GM23338 (cell line): ENCODE measurements at regions not wholly inside any gene's neighbourhood (a gene's known extent, or its start where the extent isn't known, plus 50 kb on each side); places are given as distances from the start of the nearest gene placed in this dataset.

ENCODE experiments used
- ATAC-seq: fragments of 200-7000 bp; cut with Tn5 transposase; 3 replicates; pipeline ENCODE4 v1.9.1; 2020
- DNase-seq: peaks from one replicate; pipeline ENCODE4 v3.0.0-alpha.2; 2015; ENCODE audit warnings: low spot score
- H2AFZ ChIP-seq: fragments of 200-600 bp; sonication (generic); 2 replicates; pipeline ENCODE4 v1.8.0; 2016; ENCODE audit warnings: antibody characterized with exemption, mild to moderate bottlenecking, moderate library complexity
- H3F3A ChIP-seq: fragments of 200-600 bp; sonication (generic); replicated peaks from 2 replicates; pipeline ENCODE4 v1.8.0; 2017; ENCODE audit warnings: antibody characterized with exemption, mixed run types, low read depth
- H3K27ac ChIP-seq: fragments of 200-600 bp; sonication (generic); 2 replicates; pipeline ENCODE4 v1.6.1; 2016; ENCODE audit warnings: low read depth
- H3K27me3 ChIP-seq: fragments of 200-600 bp; sonication (generic); 2 replicates; pipeline ENCODE4 v1.8.0; 2016; ENCODE audit warnings: mild to moderate bottlenecking, mixed run types, moderate library complexity; ENCODE audit not compliant: insufficient read depth
- H3K36me3 ChIP-seq: fragments of 200-600 bp; sonication (generic); 2 replicates; pipeline ENCODE4 v1.8.0; 2016; ENCODE audit warnings: mild to moderate bottlenecking; ENCODE audit not compliant: insufficient read depth
- H3K4me1 ChIP-seq: fragments of 200-600 bp; sonication (generic); 2 replicates; pipeline ENCODE4 v1.8.0; 2016; ENCODE audit warnings: mild to moderate bottlenecking, moderate library complexity; ENCODE audit not compliant: insufficient read depth
- H3K4me2 ChIP-seq: fragments of 200-600 bp; sonication (generic); 2 replicates; pipeline ENCODE4 v1.7.1; 2017; ENCODE audit warnings: mixed run types
- H3K4me3 ChIP-seq: fragments of 200-600 bp; sonication (generic); 2 replicates; pipeline ENCODE4 v1.6.1; 2016; ENCODE audit warnings: mixed run types
- H3K79me2 ChIP-seq: fragments of 200-600 bp; sonication (generic); replicated peaks from 2 replicates; pipeline ENCODE4 v1.8.0; 2017; ENCODE audit warnings: mild to moderate bottlenecking; ENCODE audit not compliant: insufficient read depth
- H3K9me2 ChIP-seq: fragments of 200-600 bp; sonication (generic); 2 replicates; pipeline ENCODE4 v1.8.0; 2017; ENCODE audit not compliant: insufficient read depth
- H4K20me1 ChIP-seq: fragments of 200-600 bp; sonication (generic); replicated peaks from 2 replicates; pipeline ENCODE4 v1.8.0; 2017; ENCODE audit warnings: mild to moderate bottlenecking; ENCODE audit not compliant: insufficient read depth
- H3K27ac Mint-ChIP-seq: 2 replicates; pipeline ENCODE4 v1.8.0; 2020; ENCODE audit warnings: inconsistent platforms, mild to moderate bottlenecking, moderate library complexity, mixed read lengths
- H3K27me3 Mint-ChIP-seq: 3 replicates; pipeline ENCODE4 v1.8.0; 2022; ENCODE audit warnings: low read depth, mild to moderate bottlenecking, moderate library complexity, mixed read lengths, inconsistent platforms; ENCODE audit not compliant: insufficient read depth, poor library complexity
- H3K36me3 Mint-ChIP-seq: 3 replicates; pipeline ENCODE4 v1.8.0; 2021; ENCODE audit warnings: low read depth, mild to moderate bottlenecking, inconsistent platforms, moderate library complexity, mixed read lengths
- H3K4me1 Mint-ChIP-seq: 3 replicates; pipeline ENCODE4 v1.8.0; 2020; ENCODE audit warnings: mild to moderate bottlenecking, inconsistent platforms, mixed read lengths
- H3K4me3 Mint-ChIP-seq: 3 replicates; pipeline ENCODE4 v1.8.0; 2021; ENCODE audit warnings: moderate library complexity, mild to moderate bottlenecking, inconsistent platforms, mixed read lengths
- H3K9me3 Mint-ChIP-seq: 3 replicates; pipeline ENCODE4 v1.8.0; 2020; ENCODE audit warnings: moderate library complexity, mild to moderate bottlenecking, inconsistent platforms, mixed read lengths
- CREB1 ChIP-seq: fragments of 250-450 bp; sonication (Bioruptor Pico); IDR thresholded peaks from 2 replicates; pipeline ENCODE4 v1.5.0; 2020; ENCODE audit warnings: low read depth, mild to moderate bottlenecking, moderate library complexity
- EZH2 ChIP-seq: fragments of 200-600 bp; sonication (generic); IDR thresholded peaks from one replicate; pipeline ENCODE4 v1.8.0; 2017; ENCODE audit warnings: antibody characterized with exemption, mild to moderate bottlenecking, low read depth; ENCODE audit not compliant: unreplicated experiment
- EZH2phosphoT487 ChIP-seq: fragments of 200-600 bp; sonication (generic); IDR thresholded peaks from one replicate; pipeline ENCODE4 v1.8.1; 2018; ENCODE audit warnings: antibody characterized with exemption; ENCODE audit not compliant: unreplicated experiment
- JUNB ChIP-seq: IDR thresholded peaks from one replicate; pipeline ENCODE4 v1.6.1; 2016; ENCODE audit warnings: antibody characterized with exemption; ENCODE audit not compliant: unreplicated experiment
- NANOG ChIP-seq: IDR thresholded peaks from 2 replicates; pipeline ENCODE4 v1.6.1; 2016; ENCODE audit warnings: antibody characterized with exemption, borderline replicate concordance
- POLR2AphosphoS5 ChIP-seq: IDR thresholded peaks from 2 replicates; pipeline ENCODE4 v1.6.1; 2016; ENCODE audit warnings: antibody characterized with exemption, low read depth
- ZNF114 ChIP-seq: fragments of 250-450 bp; sonication (Bioruptor Pico); IDR thresholded peaks from 2 replicates; pipeline ENCODE4 v1.5.0; 2020; ENCODE audit warnings: mild to moderate bottlenecking, moderate library complexity
- ZNF331 ChIP-seq: fragments of 250-450 bp; sonication (Bioruptor Pico); IDR thresholded peaks from 2 replicates; pipeline ENCODE4 v1.5.0; 2020; ENCODE audit warnings: low read depth, mild to moderate bottlenecking, moderate library complexity
- TF ChIP-seq, protein P1 (sequence below): IDR thresholded peaks from one replicate; pipeline ENCODE4 v1.6.1; 2018; ENCODE audit warnings: antibody characterized with exemption; ENCODE audit not compliant: unreplicated experiment
- TF ChIP-seq, protein P2 (sequence below): fragments of 250-450 bp; sonication (Bioruptor Pico); IDR thresholded peaks from 2 replicates; pipeline ENCODE4 v1.5.0; 2020; ENCODE audit warnings: mild to moderate bottlenecking, moderate library complexity

DNA sequence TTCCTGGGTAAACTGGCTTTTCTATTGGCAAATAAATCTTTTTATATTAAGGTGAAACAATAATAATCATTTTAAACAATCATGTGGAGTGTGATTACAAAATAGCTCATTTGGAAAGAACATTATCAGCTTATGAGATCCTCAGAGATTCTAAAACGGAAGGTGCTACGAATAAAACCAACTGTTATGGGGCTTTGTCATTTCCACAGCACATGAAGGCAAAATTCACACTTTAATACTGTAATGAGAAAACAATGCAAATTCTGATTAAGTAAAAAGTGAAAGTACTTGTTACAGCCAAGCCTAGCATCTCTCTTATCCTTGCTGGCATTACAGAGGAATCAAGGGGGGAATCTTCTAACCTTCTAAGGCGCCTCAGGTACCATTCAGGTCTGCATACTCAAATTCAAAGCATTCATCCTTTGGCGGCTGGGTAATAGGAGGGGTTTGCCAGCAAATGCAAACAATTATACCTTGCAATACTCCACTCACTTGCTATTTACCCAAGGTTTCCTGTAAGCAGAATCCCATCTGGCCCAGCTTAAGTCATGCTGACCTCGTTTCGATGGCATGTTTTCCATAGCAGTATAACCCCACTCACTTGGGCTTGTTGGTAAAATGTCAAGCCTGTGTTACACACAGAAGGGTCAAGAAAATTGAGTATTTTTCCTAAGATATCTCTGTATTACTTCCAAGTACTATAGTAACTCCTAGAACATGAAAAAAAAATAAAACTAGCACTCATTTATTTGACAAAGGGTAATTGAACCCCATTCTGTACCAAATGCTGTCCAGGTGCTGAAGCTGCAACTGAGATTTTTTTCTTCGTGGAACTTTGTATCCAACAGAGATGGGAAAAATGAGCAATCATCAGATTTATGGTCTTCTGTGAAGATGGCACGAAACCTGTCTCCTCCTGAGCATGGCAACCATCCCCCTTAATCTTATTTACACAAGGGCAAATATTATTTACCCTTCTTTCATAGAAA lies 183.7 kb upstream of the LMCD1 start:
- Histone ChIP-seq H3K4me2 (no peak overlapping the region), H3F3A (no peaks in the 10 kb centered on the region), H3K36me3 (no peaks in the 10 kb centered on the region), H3K4me1 (peaks cover 24% of the 10 kb centered on the region), H3K27ac (no peak overlapping the region), H3K9me2 (peaks cover 12% of the 10 kb centered on the region; the same call in 1 of the 2 replicates), H3K27me3 (no peaks in the 10 kb centered on the region), H3K79me2 (no peaks in the 10 kb centered on the region), H3K4me3 (no peak overlapping the region), H4K20me1 (no peaks in the 10 kb centered on the region), H2AFZ (no peak overlapping the region)
- Mint-ChIP-seq H3K36me3 (no peaks in the 10 kb centered on the region), H3K27me3 (peaks cover 3% of the 10 kb centered on the region), H3K9me3 (no peaks in the 10 kb centered on the region), H3K27ac (no peak overlapping the region), H3K4me3 (no peak overlapping the region), H3K4me1 (peaks cover 14% of the 10 kb centered on the region)
- ATAC-seq = no peak
- TF ChIP-seq, protein P1, sequence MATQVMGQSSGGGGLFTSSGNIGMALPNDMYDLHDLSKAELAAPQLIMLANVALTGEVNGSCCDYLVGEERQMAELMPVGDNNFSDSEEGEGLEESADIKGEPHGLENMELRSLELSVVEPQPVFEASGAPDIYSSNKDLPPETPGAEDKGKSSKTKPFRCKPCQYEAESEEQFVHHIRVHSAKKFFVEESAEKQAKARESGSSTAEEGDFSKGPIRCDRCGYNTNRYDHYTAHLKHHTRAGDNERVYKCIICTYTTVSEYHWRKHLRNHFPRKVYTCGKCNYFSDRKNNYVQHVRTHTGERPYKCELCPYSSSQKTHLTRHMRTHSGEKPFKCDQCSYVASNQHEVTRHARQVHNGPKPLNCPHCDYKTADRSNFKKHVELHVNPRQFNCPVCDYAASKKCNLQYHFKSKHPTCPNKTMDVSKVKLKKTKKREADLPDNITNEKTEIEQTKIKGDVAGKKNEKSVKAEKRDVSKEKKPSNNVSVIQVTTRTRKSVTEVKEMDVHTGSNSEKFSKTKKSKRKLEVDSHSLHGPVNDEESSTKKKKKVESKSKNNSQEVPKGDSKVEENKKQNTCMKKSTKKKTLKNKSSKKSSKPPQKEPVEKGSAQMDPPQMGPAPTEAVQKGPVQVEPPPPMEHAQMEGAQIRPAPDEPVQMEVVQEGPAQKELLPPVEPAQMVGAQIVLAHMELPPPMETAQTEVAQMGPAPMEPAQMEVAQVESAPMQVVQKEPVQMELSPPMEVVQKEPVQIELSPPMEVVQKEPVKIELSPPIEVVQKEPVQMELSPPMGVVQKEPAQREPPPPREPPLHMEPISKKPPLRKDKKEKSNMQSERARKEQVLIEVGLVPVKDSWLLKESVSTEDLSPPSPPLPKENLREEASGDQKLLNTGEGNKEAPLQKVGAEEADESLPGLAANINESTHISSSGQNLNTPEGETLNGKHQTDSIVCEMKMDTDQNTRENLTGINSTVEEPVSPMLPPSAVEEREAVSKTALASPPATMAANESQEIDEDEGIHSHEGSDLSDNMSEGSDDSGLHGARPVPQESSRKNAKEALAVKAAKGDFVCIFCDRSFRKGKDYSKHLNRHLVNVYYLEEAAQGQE = peak; percentile 53
- no peak for TF ChIP-seq JUNB
- peak; percentile 14 for DNase-seq

DNA sequence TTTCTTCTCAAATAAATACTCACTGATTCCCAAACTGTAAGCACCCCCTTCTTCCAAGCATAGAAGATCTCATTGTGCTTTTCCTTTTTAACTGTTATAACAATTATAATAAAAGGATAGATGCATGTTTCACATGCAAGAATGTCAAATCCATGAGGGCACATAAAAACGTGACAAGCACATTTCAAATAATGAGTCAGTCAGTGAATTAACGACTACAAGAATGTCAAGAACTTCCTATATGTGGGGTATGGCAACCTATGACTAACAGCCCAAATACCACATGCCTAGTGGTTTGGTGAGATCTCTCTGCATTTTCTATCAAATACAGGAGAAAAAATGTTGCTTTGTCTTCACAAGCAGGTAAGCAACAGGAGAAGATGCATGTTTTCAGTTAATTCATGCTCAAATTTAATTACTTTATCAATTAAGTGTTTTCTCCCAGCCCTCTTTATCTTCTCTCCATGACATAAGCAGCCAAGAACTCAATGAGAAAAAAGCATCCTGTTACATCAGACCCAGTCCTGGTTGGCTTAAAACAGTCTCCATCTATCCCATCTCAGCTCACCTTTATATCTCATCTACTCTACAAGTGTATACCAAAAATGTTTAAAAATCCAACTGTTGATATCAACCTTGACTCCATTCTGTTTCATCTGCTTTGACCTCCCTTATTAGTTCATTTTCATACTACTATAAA lies 181.5 kb upstream of the LMCD1 start:
- H4K20me1 ChIP-seq = no peaks in the 10 kb centered on the region
- Mint-ChIP-seq H3K27me3 (peaks cover 3% of the 10 kb centered on the region), H3K4me1 (peaks cover 14% of the 10 kb centered on the region), H3K4me3 (no peak overlapping the region), H3K9me3 (peaks cover 4% of the 10 kb centered on the region; the same call in 1 of the 3 replicates), H3K36me3 (no peaks in the 10 kb centered on the region; the same call in 2 of the 3 replicates), H3K27ac (no peak overlapping the region)
- no peaks in the 10 kb centered on the region for H3F3A ChIP-seq
- peaks cover 12% of the 10 kb centered on the region; the same call in 1 of the 2 replicates for H3K9me2 ChIP-seq
- peaks cover 24% of the 10 kb centered on the region for H3K4me1 ChIP-seq
- no peak overlapping the region for H3K4me2 ChIP-seq
- ATAC-seq (no peak), DNase-seq (no peak)
- no peak overlapping the region for H3K4me3 ChIP-seq
- H3K27ac ChIP-seq = no peak overlapping the region
- H3K27me3 ChIP-seq = no peaks in the 10 kb centered on the region
- no peak overlapping the region for H2AFZ ChIP-seq
- 0 out of 2 replicates have a peak, but pooled peaks cover 2% of the 10 kb centered on the region for H3K36me3 ChIP-seq
- no peaks in the 10 kb centered on the region for H3K79me2 ChIP-seq
- TF ChIP-seq, protein P2, sequence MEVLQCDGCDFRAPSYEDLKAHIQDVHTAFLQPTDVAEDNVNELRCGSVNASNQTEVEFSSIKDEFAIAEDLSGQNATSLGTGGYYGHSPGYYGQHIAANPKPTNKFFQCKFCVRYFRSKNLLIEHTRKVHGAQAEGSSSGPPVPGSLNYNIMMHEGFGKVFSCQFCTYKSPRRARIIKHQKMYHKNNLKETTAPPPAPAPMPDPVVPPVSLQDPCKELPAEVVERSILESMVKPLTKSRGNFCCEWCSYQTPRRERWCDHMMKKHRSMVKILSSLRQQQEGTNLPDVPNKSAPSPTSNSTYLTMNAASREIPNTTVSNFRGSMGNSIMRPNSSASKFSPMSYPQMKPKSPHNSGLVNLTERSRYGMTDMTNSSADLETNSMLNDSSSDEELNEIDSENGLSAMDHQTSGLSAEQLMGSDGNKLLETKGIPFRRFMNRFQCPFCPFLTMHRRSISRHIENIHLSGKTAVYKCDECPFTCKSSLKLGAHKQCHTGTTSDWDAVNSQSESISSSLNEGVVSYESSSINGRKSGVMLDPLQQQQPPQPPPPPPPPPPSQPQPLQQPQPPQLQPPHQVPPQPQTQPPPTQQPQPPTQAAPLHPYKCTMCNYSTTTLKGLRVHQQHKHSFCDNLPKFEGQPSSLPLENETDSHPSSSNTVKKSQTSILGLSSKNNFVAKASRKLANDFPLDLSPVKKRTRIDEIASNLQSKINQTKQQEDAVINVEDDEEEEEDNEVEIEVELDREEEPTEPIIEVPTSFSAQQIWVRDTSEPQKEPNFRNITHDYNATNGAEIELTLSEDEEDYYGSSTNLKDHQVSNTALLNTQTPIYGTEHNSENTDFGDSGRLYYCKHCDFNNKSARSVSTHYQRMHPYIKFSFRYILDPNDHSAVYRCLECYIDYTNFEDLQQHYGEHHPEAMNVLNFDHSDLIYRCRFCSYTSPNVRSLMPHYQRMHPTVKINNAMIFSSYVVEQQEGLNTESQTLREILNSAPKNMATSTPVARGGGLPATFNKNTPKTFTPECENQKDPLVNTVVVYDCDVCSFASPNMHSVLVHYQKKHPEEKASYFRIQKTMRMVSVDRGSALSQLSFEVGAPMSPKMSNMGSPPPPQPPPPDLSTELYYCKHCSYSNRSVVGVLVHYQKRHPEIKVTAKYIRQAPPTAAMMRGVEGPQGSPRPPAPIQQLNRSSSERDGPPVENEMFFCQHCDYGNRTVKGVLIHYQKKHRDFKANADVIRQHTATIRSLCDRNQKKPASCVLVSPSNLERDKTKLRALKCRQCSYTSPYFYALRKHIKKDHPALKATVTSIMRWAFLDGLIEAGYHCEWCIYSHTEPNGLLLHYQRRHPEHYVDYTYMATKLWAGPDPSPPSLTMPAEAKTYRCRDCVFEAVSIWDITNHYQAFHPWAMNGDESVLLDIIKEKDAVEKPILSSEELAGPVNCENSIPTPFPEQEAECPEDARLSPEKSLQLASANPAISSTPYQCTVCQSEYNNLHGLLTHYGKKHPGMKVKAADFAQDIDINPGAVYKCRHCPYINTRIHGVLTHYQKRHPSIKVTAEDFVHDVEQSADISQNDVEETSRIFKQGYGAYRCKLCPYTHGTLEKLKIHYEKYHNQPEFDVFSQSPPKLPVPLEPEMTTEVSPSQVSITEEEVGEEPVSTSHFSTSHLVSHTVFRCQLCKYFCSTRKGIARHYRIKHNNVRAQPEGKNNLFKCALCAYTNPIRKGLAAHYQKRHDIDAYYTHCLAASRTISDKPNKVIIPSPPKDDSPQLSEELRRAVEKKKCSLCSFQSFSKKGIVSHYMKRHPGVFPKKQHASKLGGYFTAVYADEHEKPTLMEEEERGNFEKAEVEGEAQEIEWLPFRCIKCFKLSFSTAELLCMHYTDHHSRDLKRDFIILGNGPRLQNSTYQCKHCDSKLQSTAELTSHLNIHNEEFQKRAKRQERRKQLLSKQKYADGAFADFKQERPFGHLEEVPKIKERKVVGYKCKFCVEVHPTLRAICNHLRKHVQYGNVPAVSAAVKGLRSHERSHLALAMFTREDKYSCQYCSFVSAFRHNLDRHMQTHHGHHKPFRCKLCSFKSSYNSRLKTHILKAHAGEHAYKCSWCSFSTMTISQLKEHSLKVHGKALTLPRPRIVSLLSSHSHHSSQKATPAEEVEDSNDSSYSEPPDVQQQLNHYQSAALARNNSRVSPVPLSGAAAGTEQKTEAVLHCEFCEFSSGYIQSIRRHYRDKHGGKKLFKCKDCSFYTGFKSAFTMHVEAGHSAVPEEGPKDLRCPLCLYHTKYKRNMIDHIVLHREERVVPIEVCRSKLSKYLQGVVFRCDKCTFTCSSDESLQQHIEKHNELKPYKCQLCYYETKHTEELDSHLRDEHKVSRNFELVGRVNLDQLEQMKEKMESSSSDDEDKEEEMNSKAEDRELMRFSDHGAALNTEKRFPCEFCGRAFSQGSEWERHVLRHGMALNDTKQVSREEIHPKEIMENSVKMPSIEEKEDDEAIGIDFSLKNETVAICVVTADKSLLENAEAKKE = no peak
- TF ChIP-seq NANOG (no peak), POLR2AphosphoS5 (no peak), ZNF114 (CRISPR knock-in tag) (no peak), EZH2phosphoT487 (no peak), ZNF331 (CRISPR knock-in tag) (no peak), EZH2 (no peak), CREB1 (no peak)
